PC-3 (cell line): ENCODE measurements at regions not wholly inside any gene's neighbourhood (a gene's known extent, or its start where the extent isn't known, plus 50 kb on each side); places are given as distances from the start of the nearest gene placed in this dataset.

Experiments
- ATAC-seq: fragments of 200-7000 bp; cut with Tn5 transposase; 2 replicates; pipeline ENCODE4 v1.9.1; 2020; ENCODE audit warnings: mild to moderate bottlenecking, moderate library complexity
- BruUV-seq: library from RNA; stranded (reverse); fragments of 400-500 nt; replicated peaks from 2 replicates; lab custom pipeline; 2021; lab: Mats Ljungman, UMichigan
- CTCF ChIA-PET: fragments of 300-600 bp; sonication (Branson Sonifier 250); formaldehyde crosslinking; loops from one replicate; lab custom pipeline; 2022; ENCODE audit warnings: antibody characterized with exemption; lab: Charles Lee
- POLR2A ChIA-PET: fragments of 300-600 bp; sonication (Branson Sonifier 250); formaldehyde crosslinking; loops from one replicate; lab custom pipeline; 2022; ENCODE audit warnings: antibody characterized with exemption; ENCODE audit not compliant: unreplicated experiment; lab: Charles Lee
- DNase-seq: peaks from one replicate; pipeline ENCODE4 v3.0.0-alpha.2; 2015
- H2AFZ ChIP-seq: fragments of 300-600 bp; sonication (generic); 2 replicates; pipeline ENCODE4 v1.6.0; 2016; ENCODE audit warnings: antibody characterized with exemption, low read length
- H3F3A ChIP-seq: fragments of 300-600 bp; sonication (generic); one replicate; pipeline ENCODE4 v1.6.0; 2017; ENCODE audit warnings: antibody characterized with exemption, low read length, control low read depth, mild to moderate bottlenecking; ENCODE audit not compliant: unreplicated experiment
- H3K27ac ChIP-seq: fragments of 300-600 bp; sonication (generic); 2 replicates; pipeline ENCODE4 v1.5.1; 2016; ENCODE audit warnings: mild to moderate bottlenecking, low read length
- H3K27me3 ChIP-seq: fragments of 300-600 bp; sonication (generic); 2 replicates; pipeline ENCODE4 v1.6.1; 2016; ENCODE audit warnings: low read length, mixed read lengths
- H3K36me3 ChIP-seq: fragments of 300-600 bp; sonication (generic); 2 replicates; pipeline ENCODE4 v1.6.1; 2016; ENCODE audit warnings: low read depth, mixed run types, low read length, mixed read lengths
- H3K4me1 ChIP-seq: fragments of 300-600 bp; sonication (generic); 2 replicates; pipeline ENCODE4 v1.5.1; 2016; ENCODE audit warnings: low read length; ENCODE audit not compliant: insufficient read depth
- H3K4me2 ChIP-seq: fragments of 300-600 bp; sonication (generic); 2 replicates; pipeline ENCODE4 v1.6.0; 2016; ENCODE audit warnings: low read length
- H3K4me3 ChIP-seq: fragments of 300-600 bp; sonication (generic); 2 replicates; pipeline ENCODE4 v1.5.1; 2016; ENCODE audit warnings: mild to moderate bottlenecking, low read length, mixed read lengths
- H3K79me2 ChIP-seq: fragments of 300-600 bp; sonication (generic); 2 replicates; pipeline ENCODE4 v1.6.1; 2017; ENCODE audit warnings: low read length, mixed read lengths
- H3K9ac ChIP-seq: fragments of 300-600 bp; sonication (generic); 2 replicates; pipeline ENCODE4 v1.6.0; 2016; ENCODE audit warnings: mild to moderate bottlenecking, low read length
- H3K9me2 ChIP-seq: fragments of 300-600 bp; sonication (generic); replicated peaks from 2 replicates; pipeline ENCODE4 v1.6.1; 2016; ENCODE audit warnings: mixed run types, low read length, mixed read lengths
- H3K9me3 ChIP-seq: fragments of 300-600 bp; sonication (generic); 2 replicates; pipeline ENCODE4 v1.6.1; 2016; ENCODE audit warnings: low read length, mixed read lengths
- H4K20me1 ChIP-seq: fragments of 300-600 bp; sonication (generic); 2 replicates; pipeline ENCODE4 v1.6.1; 2016; ENCODE audit warnings: low read length, mixed read lengths
- EZH2 ChIP-seq: fragments of 300-600 bp; sonication (generic); IDR thresholded peaks from one replicate; pipeline ENCODE4 v1.6.1; 2017; ENCODE audit warnings: antibody characterized with exemption, mild to moderate bottlenecking, low read length; ENCODE audit not compliant: unreplicated experiment
- EZH2phosphoT487 ChIP-seq: fragments of 300-600 bp; sonication (generic); IDR thresholded peaks from 2 replicates; pipeline ENCODE4 v1.6.1; 2018; ENCODE audit warnings: mild to moderate bottlenecking, antibody characterized with exemption, low read length, borderline replicate concordance
- intact Hi-C: fragments of 100-400 bp; cut with micrococcal nuclease; formaldehyde crosslinking; loops from 2 replicates; pipeline ENCODE4 v1.9.0; 2023
- TF ChIP-seq, protein P1 (sequence below): fragments of 300-600 bp; sonication (generic); conservative IDR thresholded peaks from 2 replicates; pipeline ENCODE4 v1.5.1; 2017; ENCODE audit warnings: antibody characterized with exemption, low read depth, mild to moderate bottlenecking, low read length

DNA sequence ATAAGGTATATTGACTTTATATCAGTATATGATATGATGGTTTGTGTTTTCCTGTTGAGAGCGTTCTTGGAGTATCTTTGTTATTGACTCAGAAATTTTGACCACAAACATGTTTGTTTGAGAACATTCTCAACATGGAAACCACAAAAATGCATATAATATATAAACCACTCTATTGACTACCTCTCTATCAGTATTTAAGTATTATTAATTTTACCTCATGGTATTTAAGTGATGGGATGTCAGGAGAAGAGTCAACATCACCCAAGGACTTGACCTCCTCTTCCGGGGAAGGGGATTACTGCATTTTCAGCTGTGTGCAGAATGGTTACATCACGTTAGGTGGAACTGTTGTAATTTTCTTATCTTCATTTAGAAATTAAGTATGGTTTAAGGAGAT, 54.3 kb upstream of the PUDP start:
- POLR2A ChIA-PET: no interaction called here
- H4K20me1 ChIP-seq: no peaks in the 10 kb centered on the region
- intact Hi-C loops: loop anchor here (1.0 kb wide), 1 partner anchor 82 kb away; no protein-coding TSS in a partner anchor

DNA sequence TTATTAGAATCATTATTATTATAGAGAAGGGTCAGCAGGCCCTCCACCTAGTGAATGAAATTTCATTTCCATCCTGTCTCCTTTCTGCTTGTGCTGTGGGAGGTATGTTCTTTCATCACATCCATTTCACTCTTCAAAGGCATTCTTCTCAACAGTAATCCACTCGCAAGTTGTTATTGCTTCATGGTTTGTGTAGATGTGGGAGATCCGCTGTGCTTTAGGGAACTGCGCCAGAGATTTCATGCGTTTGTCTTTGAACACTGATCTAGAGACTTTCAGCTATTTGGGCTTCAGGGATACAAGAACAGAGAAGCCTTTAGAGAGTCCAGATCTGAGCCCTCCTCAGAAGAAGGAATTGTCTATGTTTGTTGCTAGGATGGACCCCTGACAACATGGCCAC, 53.5 kb upstream of the PUDP start:
- Histone ChIP-seq H3K9ac (no peak overlapping the region), H4K20me1 (no peaks in the 10 kb centered on the region), H3K27ac (no peak overlapping the region), H3K4me1 (peaks cover 7% of the 10 kb centered on the region; the same call in 1 of the 2 replicates), H3K9me2 (no peaks in the 10 kb centered on the region), H3K4me3 (no peak overlapping the region), H3K9me3 (no peaks in the 10 kb centered on the region), H2AFZ (no peak overlapping the region), H3K36me3 (no peaks in the 10 kb centered on the region), H3K4me2 (no peak overlapping the region), H3F3A (no peaks in the 10 kb centered on the region), H3K27me3 (no peaks in the 10 kb centered on the region), H3K79me2 (no peaks in the 10 kb centered on the region)
- intact Hi-C loops: no loop called here
- no peak for ATAC-seq
- TF ChIP-seq EZH2 (no peak), EZH2phosphoT487 (no peak)
- TF ChIP-seq, protein P1, sequence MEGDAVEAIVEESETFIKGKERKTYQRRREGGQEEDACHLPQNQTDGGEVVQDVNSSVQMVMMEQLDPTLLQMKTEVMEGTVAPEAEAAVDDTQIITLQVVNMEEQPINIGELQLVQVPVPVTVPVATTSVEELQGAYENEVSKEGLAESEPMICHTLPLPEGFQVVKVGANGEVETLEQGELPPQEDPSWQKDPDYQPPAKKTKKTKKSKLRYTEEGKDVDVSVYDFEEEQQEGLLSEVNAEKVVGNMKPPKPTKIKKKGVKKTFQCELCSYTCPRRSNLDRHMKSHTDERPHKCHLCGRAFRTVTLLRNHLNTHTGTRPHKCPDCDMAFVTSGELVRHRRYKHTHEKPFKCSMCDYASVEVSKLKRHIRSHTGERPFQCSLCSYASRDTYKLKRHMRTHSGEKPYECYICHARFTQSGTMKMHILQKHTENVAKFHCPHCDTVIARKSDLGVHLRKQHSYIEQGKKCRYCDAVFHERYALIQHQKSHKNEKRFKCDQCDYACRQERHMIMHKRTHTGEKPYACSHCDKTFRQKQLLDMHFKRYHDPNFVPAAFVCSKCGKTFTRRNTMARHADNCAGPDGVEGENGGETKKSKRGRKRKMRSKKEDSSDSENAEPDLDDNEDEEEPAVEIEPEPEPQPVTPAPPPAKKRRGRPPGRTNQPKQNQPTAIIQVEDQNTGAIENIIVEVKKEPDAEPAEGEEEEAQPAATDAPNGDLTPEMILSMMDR: no peak
- ChIA-PET POLR2A (no interaction called here), CTCF (no interaction called here)
- no peak for DNase-seq
- no TSS peak for BruUV-seq

More for the DNA sequence above, 54.3 kb upstream of the PUDP start:
- CTCF ChIA-PET: no interaction called here
- Histone ChIP-seq H3K4me1 (peaks cover 7% of the 10 kb centered on the region; the same call in 1 of the 2 replicates), H3K4me2 (no peak overlapping the region), H3F3A (no peaks in the 10 kb centered on the region), H3K9me3 (no peaks in the 10 kb centered on the region), H3K79me2 (no peaks in the 10 kb centered on the region), H3K27ac (no peak overlapping the region), H3K36me3 (no peaks in the 10 kb centered on the region), H2AFZ (no peak overlapping the region), H3K4me3 (no peak overlapping the region), H3K9me2 (no peaks in the 10 kb centered on the region), H3K9ac (no peak overlapping the region), H3K27me3 (no peaks in the 10 kb centered on the region)
- no TSS peak for BruUV-seq
- DNase-seq (peak; percentile 65), ATAC-seq (peak; percentile 68)
- no peak for TF ChIP-seq EZH2
- TF ChIP-seq, protein P1: no peak
- TF ChIP-seq EZH2phosphoT487: no peak

DNA sequence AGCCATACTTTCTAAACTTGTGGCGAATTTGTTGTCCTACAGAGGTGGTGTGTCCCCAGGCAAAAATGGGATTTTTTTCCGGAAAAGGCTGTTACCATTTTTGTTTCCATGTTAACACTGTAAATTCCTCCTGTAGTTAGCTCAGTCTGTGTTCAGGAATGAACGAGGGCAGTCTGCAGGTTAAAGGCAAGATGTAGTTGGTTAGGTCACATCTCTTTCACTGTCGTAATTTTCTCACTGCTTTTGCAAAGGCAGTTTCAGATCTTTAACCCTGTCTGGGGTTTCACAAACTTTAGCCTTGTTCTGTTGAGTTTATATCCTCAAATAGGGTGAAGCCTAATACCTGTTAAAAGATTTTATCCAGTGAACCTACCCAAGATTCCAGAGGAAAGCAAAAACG, 50.5 kb upstream of the PUDP start:
- ChIA-PET POLR2A (no interaction called here), CTCF (no interaction called here)
- intact Hi-C loops: loop anchor here (10.0 kb wide), 1 partner anchor 386 kb away; no protein-coding TSS in a partner anchor

More for the DNA sequence above, 50.5 kb upstream of the PUDP start:
- no peaks in the 10 kb centered on the region for H3F3A ChIP-seq
- no peak overlapping the region for H3K4me2 ChIP-seq
- H3K9me3 ChIP-seq: no peaks in the 10 kb centered on the region
- ATAC-seq (no peak), DNase-seq (no peak)
- no peak overlapping the region for H3K27ac ChIP-seq
- H3K9me2 ChIP-seq: no peaks in the 10 kb centered on the region
- H3K4me3 ChIP-seq: no peak overlapping the region
- BruUV-seq: no TSS peak
- H3K27me3 ChIP-seq: no peaks in the 10 kb centered on the region
- peaks cover 7% of the 10 kb centered on the region; the same call in 1 of the 2 replicates for H3K4me1 ChIP-seq
- no peaks in the 10 kb centered on the region for H4K20me1 ChIP-seq
- no peaks in the 10 kb centered on the region for H3K36me3 ChIP-seq
- no peak overlapping the region for H3K9ac ChIP-seq
- TF ChIP-seq, protein P1: no peak
- TF ChIP-seq EZH2phosphoT487 (no peak), EZH2 (no peak)
- no peaks in the 10 kb centered on the region for H3K79me2 ChIP-seq
- H2AFZ ChIP-seq: no peak overlapping the region
